OCI-LY3 (cell line): ENCODE measurements at regions not wholly inside any gene's neighbourhood (a gene's known extent, or its start where the extent isn't known, plus 50 kb on each side); places are given as distances from the start of the nearest gene placed in this dataset.

Source experiments
- H2AFZ ChIP-seq: fragments of 200-600, 300-600 bp; shearing (Covaris generic); 2 replicates; pipeline ENCODE4 v1.6.0; 2014; ENCODE audit warnings: antibody characterized with exemption, low read depth, low read length
- H3K27ac ChIP-seq: fragments of 200-600, 300-600 bp; sonication (generic); 2 replicates; pipeline ENCODE4 v1.5.1; 2014; ENCODE audit warnings: mild to moderate bottlenecking, low read length, moderate library complexity, mixed read lengths
- H3K27me3 ChIP-seq: fragments of 200-600, 300-600 bp; sonication (generic); 2 replicates; pipeline ENCODE4 v1.6.1; 2014; ENCODE audit warnings: low read depth, low read length, mixed read lengths
- H3K36me3 ChIP-seq: fragments of 200-600, 300-600 bp; sonication (generic); replicated peaks from 2 replicates; pipeline ENCODE3; 2014; ENCODE audit warnings: low read depth, low read length, mixed read lengths
- H3K4me1 ChIP-seq: fragments of 300-600, 200-600 bp; sonication (generic); 2 replicates; pipeline ENCODE4 v1.6.1; 2014; ENCODE audit warnings: low read length, mixed read lengths
- H3K4me2 ChIP-seq: fragments of 200-600, 300-600 bp; sonication (generic); 2 replicates; pipeline ENCODE4 v1.6.1; 2014; ENCODE audit warnings: low read length, mixed read lengths
- H3K4me3 ChIP-seq: fragments of 300-600, 200-600 bp; sonication (generic); 2 replicates; pipeline ENCODE4 v1.5.1; 2014; ENCODE audit warnings: antibody characterized with exemption, mild to moderate bottlenecking, low read length, moderate library complexity
- H3K79me2 ChIP-seq: fragments of 300-600, 200-600 bp; shearing (Covaris generic); 2 replicates; pipeline ENCODE4 v1.6.1; 2014; ENCODE audit warnings: mild to moderate bottlenecking, low read length, mixed read lengths
- H3K9ac ChIP-seq: fragments of 300-600, 200-600 bp; shearing (Covaris generic); 2 replicates; pipeline ENCODE4 v1.6.0; 2014; ENCODE audit warnings: mild to moderate bottlenecking, low read length, moderate library complexity
- H3K9me3 ChIP-seq: fragments of 200-600, 300-600 bp; shearing (Covaris generic); 2 replicates; pipeline ENCODE4 v1.6.1; 2014; ENCODE audit warnings: low read length, mixed read lengths; ENCODE audit not compliant: insufficient read depth
- H4K20me1 ChIP-seq: fragments of 200-600, 300-600 bp; sonication (generic); 2 replicates; pipeline ENCODE4 v1.6.1; 2016; ENCODE audit warnings: low read length, mixed read lengths; ENCODE audit not compliant: insufficient read depth
- CTCF ChIP-seq: fragments of 200-600, 300-600 bp; sonication (generic); IDR thresholded peaks from 2 replicates; pipeline ENCODE4 v1.5.1; 2014; ENCODE audit warnings: antibody characterized with exemption, low read length, low read depth
- EZH2phosphoT487 ChIP-seq: fragments of 200-600 bp; shearing (Covaris generic); IDR thresholded peaks from 2 replicates; pipeline ENCODE4 v1.6.1; 2018; ENCODE audit warnings: antibody characterized with exemption, mixed run types, low read depth

GRCh38 chr6:49097116-49097515 is 365.9 kb downstream of the MMUT start:
- Histone ChIP-seq H3K36me3 (no peaks in the 10 kb centered on the region), H3K79me2 (no peaks in the 10 kb centered on the region), H3K4me3 (no peak overlapping the region), H2AFZ (no peak overlapping the region), H3K27me3 (no peaks in the 10 kb centered on the region), H3K9me3 (no peaks in the 10 kb centered on the region), H3K4me1 (no peaks in the 10 kb centered on the region), H3K9ac (no peak overlapping the region), H4K20me1 (no peaks in the 10 kb centered on the region), H3K27ac (no peak overlapping the region), H3K4me2 (no peak overlapping the region)
- TF ChIP-seq EZH2phosphoT487 (no peak), CTCF (no peak)

- Histone ChIP-seq H3K4me3 (no peak overlapping the region), H3K9me3 (no peaks in the 10 kb centered on the region), H2AFZ (no peak overlapping the region), H3K9ac (no peak overlapping the region), H3K4me1 (no peaks in the 10 kb centered on the region), H3K27ac (no peak overlapping the region), H4K20me1 (no peaks in the 10 kb centered on the region), H3K27me3 (no peaks in the 10 kb centered on the region), H3K36me3 (no peaks in the 10 kb centered on the region), H3K4me2 (no peak overlapping the region), H3K79me2 (no peaks in the 10 kb centered on the region)
- TF ChIP-seq CTCF (no peak), EZH2phosphoT487 (no peak)
Observed at GRCh38 chr6:49088631-49089030, 374.4 kb downstream of the MMUT start.

- Histone ChIP-seq H3K27ac (no peak overlapping the region), H3K27me3 (no peaks in the 10 kb centered on the region), H2AFZ (no peak overlapping the region), H3K4me2 (no peak overlapping the region), H3K9me3 (no peaks in the 10 kb centered on the region), H3K4me1 (no peaks in the 10 kb centered on the region), H3K9ac (no peak overlapping the region), H3K4me3 (no peak overlapping the region), H3K36me3 (no peaks in the 10 kb centered on the region), H3K79me2 (no peaks in the 10 kb centered on the region), H4K20me1 (no peaks in the 10 kb centered on the region)
- TF ChIP-seq EZH2phosphoT487 (no peak), CTCF (no peak)
Observed at GRCh38 chr6:49087369-49087768, 375.7 kb downstream of the MMUT start.

- H3K4me3 ChIP-seq: no peak overlapping the region
Observed at GRCh38 chr6:49082611-49083010, 380.4 kb downstream of the MMUT start.

More at GRCh38 chr6:49082611-49083010, 380.4 kb downstream of the MMUT start:
- TF ChIP-seq EZH2phosphoT487 (no peak), CTCF (no peak)
- Histone ChIP-seq H3K4me1 (no peaks in the 10 kb centered on the region), H3K27me3 (no peaks in the 10 kb centered on the region), H3K9me3 (no peaks in the 10 kb centered on the region), H3K79me2 (no peaks in the 10 kb centered on the region), H3K4me2 (no peak overlapping the region), H3K36me3 (no peaks in the 10 kb centered on the region), H4K20me1 (no peaks in the 10 kb centered on the region), H3K27ac (no peak overlapping the region), H3K9ac (no peak overlapping the region), H2AFZ (no peak overlapping the region)
